NT2/D1 (cell line): ENCODE measurements at regions not wholly inside any gene's neighbourhood (a gene's known extent, or its start where the extent isn't known, plus 50 kb on each side); places are given as distances from the start of the nearest gene placed in this dataset.

Source experiments
- DNase-seq: peaks from one replicate; pipeline ENCODE4 v3.0.0-alpha.2; 2011; ENCODE audit warnings: low read depth, low spot score
- H3K27me3 ChIP-seq: 2 replicates; pipeline ENCODE4 v1.6.0; 2011; ENCODE audit warnings: mild to moderate bottlenecking; ENCODE audit not compliant: insufficient read length, insufficient read depth
- H3K36me3 ChIP-seq: 2 replicates; pipeline ENCODE4 v1.6.1; 2011; ENCODE audit warnings: mild to moderate bottlenecking, low read length, mixed read lengths; ENCODE audit not compliant: insufficient read depth, insufficient read length
- H3K4me1 ChIP-seq: 2 replicates; pipeline ENCODE4 v1.5.1; 2011; ENCODE audit not compliant: insufficient read depth, insufficient read length
- H3K4me3 ChIP-seq: 2 replicates; pipeline ENCODE4 v1.5.1; 2011; ENCODE audit warnings: low read depth; ENCODE audit not compliant: insufficient read length
- H3K9ac ChIP-seq: 2 replicates; pipeline ENCODE4 v1.6.0; 2011; ENCODE audit warnings: low read depth; ENCODE audit not compliant: insufficient read length
- H3K9me3 ChIP-seq: 2 replicates; pipeline ENCODE4 v1.5.1; 2011; ENCODE audit warnings: mild to moderate bottlenecking, low read length; ENCODE audit not compliant: insufficient read depth
- SUZ12 ChIP-seq: IDR thresholded peaks from 2 replicates; pipeline ENCODE4 v1.6.1; 2011; ENCODE audit not compliant: insufficient read length, insufficient read depth; ENCODE audit errors: extremely low read depth
- YY1 ChIP-seq: IDR thresholded peaks from 2 replicates; pipeline ENCODE4 v1.6.1; 2011; ENCODE audit not compliant: insufficient read length, insufficient read depth
- ZNF274 ChIP-seq: IDR thresholded peaks from 2 replicates; pipeline ENCODE4 v1.6.1; 2011; ENCODE audit warnings: mild to moderate bottlenecking, low read depth, low read length

DNA sequence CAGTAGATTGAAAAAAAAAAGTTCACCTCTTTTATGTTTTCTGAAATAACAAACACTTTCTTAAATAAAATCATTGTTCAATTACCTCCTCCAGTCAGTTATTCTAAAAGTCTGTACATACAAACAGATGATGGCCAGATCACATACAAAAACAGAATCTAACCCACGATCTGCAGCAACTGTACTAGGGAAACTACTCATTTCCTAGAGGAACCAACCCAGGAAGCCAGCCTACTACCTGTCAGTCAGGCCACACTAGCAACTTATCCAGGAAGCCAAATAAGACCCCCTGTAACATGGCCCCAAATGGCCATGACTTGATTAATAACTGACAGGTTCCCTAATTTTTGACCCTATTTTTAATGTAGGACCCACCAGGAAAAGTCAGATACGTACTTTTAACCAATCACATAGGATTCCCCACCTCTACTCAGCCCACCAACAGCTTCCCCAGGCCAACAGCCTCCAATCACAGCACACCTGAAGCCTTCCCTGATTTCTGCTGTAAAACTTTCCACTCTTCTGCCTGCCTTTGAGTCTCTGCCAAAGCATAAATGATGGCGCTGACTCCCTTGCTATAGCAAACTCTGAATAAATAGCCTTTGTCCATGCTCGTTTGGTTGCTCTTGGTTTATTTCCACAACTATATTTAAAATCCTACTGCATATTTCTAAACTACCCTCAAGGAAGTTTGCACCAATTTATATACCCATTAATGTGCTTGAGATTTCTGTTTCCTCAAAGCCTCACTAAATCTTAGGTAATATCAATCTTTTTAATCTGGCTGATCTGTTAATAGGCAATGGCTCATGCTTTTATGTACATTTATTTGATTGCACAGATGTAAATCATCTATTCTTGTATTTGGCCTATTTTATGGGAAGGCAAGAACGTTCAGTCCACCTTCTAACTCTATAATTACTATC lies 486.4 kb downstream of the FBXO15 start:
- H3K4me1 ChIP-seq = no peaks in the 10 kb centered on the region
- H3K9me3 ChIP-seq = no peaks in the 10 kb centered on the region
- no peak for TF ChIP-seq YY1
- TF ChIP-seq ZNF274 = no peak
- no peak for TF ChIP-seq SUZ12
- no peak overlapping the region for H3K4me3 ChIP-seq
- DNase-seq = no peak
- H3K27me3 ChIP-seq = no peaks in the 10 kb centered on the region
- H3K9ac ChIP-seq = no peak overlapping the region
- no peaks in the 10 kb centered on the region for H3K36me3 ChIP-seq

GRCh38 chr18:73656691-73657090 lies 490.9 kb downstream of the FBXO15 start:
- Histone ChIP-seq H3K9ac (no peak overlapping the region), H3K36me3 (no peaks in the 10 kb centered on the region), H3K9me3 (no peaks in the 10 kb centered on the region), H3K4me3 (no peak overlapping the region), H3K4me1 (no peaks in the 10 kb centered on the region), H3K27me3 (no peaks in the 10 kb centered on the region)
- TF ChIP-seq YY1 (no peak), ZNF274 (no peak), SUZ12 (no peak)
- DNase-seq = no peak

DNA sequence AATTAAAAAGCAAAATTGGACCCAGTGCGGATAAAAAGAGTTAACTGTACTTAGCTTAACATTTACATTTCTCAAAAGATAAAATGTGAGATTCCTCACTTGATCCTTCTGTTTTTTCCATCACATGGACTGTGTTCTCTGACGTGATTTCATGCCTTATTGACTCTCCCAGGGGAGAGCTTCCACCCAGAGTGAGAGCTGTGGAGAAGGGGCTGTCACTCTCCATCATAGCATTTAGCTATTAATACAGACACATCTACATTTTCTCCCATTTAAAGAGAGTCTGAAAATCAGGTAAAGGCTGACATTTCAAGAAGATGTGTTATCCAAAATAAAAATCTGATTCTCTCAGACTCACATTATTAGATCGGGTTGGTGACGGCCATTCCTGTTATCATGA lies 493.8 kb downstream of the FBXO15 start:
- Histone ChIP-seq H3K4me1 (no peaks in the 10 kb centered on the region), H3K9me3 (no peaks in the 10 kb centered on the region), H3K9ac (no peak overlapping the region), H3K4me3 (no peak overlapping the region), H3K27me3 (no peaks in the 10 kb centered on the region), H3K36me3 (no peaks in the 10 kb centered on the region)
- TF ChIP-seq ZNF274 = no peak
- TF ChIP-seq SUZ12 = no peak
- TF ChIP-seq YY1 = no peak
- no peak for DNase-seq

DNA sequence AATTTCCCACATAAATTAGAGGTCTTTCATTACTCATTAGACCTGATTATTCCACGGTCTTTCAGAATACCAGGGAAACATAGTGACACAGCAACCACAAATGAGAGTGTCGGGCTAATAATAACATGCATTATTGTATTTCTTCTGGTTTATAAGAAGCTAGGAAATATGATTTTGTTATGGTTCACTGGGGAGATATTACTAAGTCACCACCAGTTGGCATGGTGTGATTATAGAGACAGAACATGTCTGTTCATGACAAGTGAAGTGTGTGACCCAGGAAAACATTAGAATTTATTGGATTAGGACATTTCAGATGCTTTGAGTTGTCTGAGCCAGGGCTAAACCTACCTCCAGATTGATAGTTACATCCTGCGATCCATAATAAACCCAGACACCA lies 494.4 kb downstream of the FBXO15 start:
- no peak overlapping the region for H3K9ac ChIP-seq

DNA sequence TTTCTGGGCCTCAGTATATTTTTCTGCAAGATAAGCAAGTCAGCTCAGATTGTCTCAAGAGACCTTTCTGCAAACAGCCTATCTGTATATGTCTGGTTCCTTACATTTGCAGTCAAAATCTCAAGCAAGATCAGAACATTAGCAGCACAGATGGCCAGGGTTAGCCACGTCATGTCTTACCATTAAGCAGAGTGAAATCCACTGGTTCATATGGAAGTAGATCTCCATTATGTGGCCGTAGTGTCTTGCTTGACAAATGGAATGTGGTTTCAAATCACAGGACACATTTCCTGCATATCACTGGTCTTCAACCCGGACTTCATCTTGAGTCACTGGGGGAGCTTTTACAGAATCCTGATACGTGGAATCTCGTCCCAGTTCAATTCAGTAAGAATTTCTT lies 500.2 kb downstream of the FBXO15 start:
- Histone ChIP-seq H3K9me3 (no peaks in the 10 kb centered on the region), H3K9ac (no peak overlapping the region), H3K4me1 (no peaks in the 10 kb centered on the region), H3K4me3 (no peak overlapping the region), H3K36me3 (no peaks in the 10 kb centered on the region), H3K27me3 (no peaks in the 10 kb centered on the region)
- DNase-seq = no peak
- TF ChIP-seq SUZ12 = no peak
- no peak for TF ChIP-seq ZNF274
- TF ChIP-seq YY1 = no peak

More for the DNA sequence above, 494.4 kb downstream of the FBXO15 start:
- no peak overlapping the region for H3K4me3 ChIP-seq
- TF ChIP-seq YY1 = no peak
- TF ChIP-seq ZNF274 = no peak
- TF ChIP-seq SUZ12 = no peak
- no peaks in the 10 kb centered on the region for H3K36me3 ChIP-seq
- H3K4me1 ChIP-seq = no peaks in the 10 kb centered on the region
- H3K9me3 ChIP-seq = no peaks in the 10 kb centered on the region
- no peaks in the 10 kb centered on the region for H3K27me3 ChIP-seq
- DNase-seq = no peak

- Histone ChIP-seq H3K27me3 (no peaks in the 10 kb centered on the region), H3K4me3 (no peak overlapping the region), H3K36me3 (no peaks in the 10 kb centered on the region), H3K9me3 (no peaks in the 10 kb centered on the region), H3K4me1 (no peaks in the 10 kb centered on the region), H3K9ac (no peak overlapping the region)
- DNase-seq = no peak
- TF ChIP-seq YY1 = no peak
- TF ChIP-seq ZNF274 = no peak
- no peak for TF ChIP-seq SUZ12
Observed at GRCh38 chr18:73646772-73647171, 500.9 kb downstream of the FBXO15 start.

GRCh38 chr18:73646196-73646595 lies 501.4 kb downstream of the FBXO15 start:
- Histone ChIP-seq H3K9ac (no peak overlapping the region), H3K36me3 (no peaks in the 10 kb centered on the region), H3K9me3 (no peaks in the 10 kb centered on the region), H3K4me3 (no peak overlapping the region), H3K27me3 (no peaks in the 10 kb centered on the region), H3K4me1 (no peaks in the 10 kb centered on the region)
- DNase-seq = no peak
- TF ChIP-seq YY1 = no peak
- TF ChIP-seq ZNF274 = no peak
- TF ChIP-seq SUZ12 = no peak
